Fibroblast of upper back skin (primary cell): ENCODE measurements at regions not wholly inside any gene's neighbourhood (a gene's known extent, or its start where the extent isn't known, plus 50 kb on each side); places are given as distances from the start of the nearest gene placed in this dataset.

ENCODE experiments used
- DNase-seq: peaks from one replicate; pipeline ENCODE4 v3.0.0-alpha.2; 2013

GRCh38 chr4:73929278-73929677 is 52.5 kb downstream of the PF4 start:
- no peak for DNase-seq

GRCh38 chr4:73923631-73923937 is 54.4 kb downstream of the CXCL1 start:
- no peak for DNase-seq

DNA sequence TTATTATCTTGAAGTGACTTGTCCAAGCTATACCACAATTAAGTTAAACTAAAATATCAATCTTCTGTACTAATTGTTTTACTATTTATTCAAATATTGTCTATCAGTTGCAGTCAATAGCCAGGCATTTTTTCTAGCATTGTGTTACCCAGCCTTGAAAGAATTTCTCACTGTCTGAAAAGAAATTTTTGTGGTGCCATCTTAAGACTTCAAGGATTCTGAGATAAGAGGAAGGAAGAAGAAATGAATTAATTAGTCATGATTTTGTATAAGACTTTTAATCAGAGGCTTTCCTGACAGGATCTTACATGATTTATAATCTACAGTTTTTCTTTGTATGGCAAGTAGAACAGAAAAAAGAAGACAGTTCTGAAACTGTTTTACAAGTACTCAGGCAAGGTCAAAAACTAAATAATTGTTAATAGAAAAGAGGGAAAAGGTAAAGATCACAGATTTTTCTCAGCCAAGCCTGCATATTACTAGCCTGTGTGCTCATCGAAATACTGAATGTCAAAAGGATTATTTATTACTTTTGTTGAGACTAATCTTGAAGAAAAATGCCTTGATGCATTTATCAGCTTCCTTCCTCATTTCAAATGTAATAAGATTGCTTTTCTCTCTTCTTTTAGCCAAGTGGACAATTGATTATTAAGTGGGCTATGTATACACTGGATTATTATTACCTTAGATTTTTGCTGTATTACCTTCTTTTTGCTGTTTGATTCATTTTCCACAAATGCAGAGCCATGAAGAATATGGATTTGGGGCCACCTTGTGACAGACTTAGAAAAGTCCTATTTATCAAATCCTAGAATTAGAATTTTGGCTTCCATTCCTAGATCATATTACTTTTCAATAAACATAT is 53.8 kb downstream of the CXCL1 start:
- peak; percentile 66 for DNase-seq

- no peak for DNase-seq
These were observed 53.1 kb downstream of the CXCL1 start for GRCh38 chr4:73922317-73922716.
